HG03159 (cell line): ENCODE measurements at regions not wholly inside any gene's neighbourhood (a gene's known extent, or its start where the extent isn't known, plus 50 kb on each side); places are given as distances from the start of the nearest gene placed in this dataset.

Experiments
- ATAC-seq: cut with Tn5 transposase; IDR thresholded peaks from one replicate; pipeline ENCODE4 v1.9.1; 2021; ENCODE audit warnings: mild to moderate bottlenecking, moderate library complexity; ENCODE audit not compliant: unreplicated experiment

DNA sequence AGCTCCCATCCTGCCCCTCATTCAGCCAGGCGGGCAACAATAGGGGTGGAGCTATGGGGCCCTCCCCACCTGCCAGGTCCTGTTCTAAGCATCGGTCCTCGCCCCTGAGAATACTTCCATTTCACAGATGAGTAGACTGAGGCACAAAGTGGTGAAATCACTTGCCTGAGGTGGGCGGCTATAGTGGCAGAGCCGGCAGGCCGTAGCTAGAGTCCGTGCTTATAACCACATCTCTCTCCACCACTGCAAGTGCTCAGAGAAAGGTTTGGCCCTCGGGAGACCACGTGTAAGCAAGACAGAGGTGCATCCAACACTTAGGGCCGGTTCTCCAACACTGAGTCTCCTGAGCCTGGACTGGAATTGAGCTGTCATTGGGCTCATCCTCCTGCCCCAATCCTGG, 145.8 kb upstream of the UNC5B start:
- no peak for ATAC-seq

DNA sequence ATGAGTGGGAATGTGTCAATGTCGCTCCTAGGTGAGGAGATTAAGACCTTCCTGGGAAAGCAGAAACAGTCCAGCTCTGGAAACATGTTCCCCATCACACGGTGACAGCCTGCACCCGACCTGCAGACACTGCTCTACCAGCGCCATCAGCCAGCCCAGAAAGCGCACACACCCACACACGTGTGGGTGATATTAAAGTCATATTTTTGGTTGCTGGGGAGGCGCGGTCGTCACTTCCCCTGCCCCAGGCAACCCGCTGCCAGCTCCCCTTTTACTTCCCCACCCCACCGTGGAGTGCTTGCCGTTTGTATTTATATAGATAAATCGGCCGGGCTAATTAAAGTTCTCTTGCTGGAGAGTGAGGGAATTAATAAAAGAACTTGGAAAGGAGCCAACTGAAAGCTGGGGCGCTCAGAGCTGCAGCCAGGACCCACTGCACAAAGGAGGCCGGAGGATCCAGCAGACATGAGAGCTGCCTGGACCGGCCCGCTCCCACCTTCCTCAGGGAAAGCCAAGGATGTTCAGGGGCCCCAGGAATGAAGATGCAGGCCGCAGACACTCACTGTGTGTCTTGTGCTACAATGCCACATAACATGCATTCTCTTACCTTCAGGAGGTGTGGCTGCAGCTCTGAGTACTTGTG, 145.2 kb upstream of the UNC5B start:
- ATAC-seq: no peak

DNA sequence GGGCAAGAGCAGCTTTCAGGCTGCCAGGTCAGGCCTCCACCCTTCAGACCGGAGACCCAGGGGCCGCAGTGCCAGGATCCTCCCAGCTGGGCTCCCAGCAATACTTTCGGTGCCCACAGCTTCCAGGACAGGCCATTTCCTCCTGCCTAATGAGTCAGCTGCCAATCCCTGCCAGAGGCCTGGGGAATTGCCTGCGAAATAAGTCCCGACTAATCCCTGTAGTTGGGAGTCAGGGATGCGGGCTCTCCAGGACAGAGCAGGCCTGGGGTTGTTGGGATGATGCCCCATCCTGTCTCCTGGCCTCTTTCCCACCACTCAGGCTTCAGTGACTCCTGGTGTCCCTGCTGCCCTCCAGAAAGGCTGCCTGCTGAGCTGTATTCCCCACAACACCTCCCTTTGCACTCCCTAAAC, 143.5 kb upstream of the UNC5B start:
- no peak for ATAC-seq

DNA sequence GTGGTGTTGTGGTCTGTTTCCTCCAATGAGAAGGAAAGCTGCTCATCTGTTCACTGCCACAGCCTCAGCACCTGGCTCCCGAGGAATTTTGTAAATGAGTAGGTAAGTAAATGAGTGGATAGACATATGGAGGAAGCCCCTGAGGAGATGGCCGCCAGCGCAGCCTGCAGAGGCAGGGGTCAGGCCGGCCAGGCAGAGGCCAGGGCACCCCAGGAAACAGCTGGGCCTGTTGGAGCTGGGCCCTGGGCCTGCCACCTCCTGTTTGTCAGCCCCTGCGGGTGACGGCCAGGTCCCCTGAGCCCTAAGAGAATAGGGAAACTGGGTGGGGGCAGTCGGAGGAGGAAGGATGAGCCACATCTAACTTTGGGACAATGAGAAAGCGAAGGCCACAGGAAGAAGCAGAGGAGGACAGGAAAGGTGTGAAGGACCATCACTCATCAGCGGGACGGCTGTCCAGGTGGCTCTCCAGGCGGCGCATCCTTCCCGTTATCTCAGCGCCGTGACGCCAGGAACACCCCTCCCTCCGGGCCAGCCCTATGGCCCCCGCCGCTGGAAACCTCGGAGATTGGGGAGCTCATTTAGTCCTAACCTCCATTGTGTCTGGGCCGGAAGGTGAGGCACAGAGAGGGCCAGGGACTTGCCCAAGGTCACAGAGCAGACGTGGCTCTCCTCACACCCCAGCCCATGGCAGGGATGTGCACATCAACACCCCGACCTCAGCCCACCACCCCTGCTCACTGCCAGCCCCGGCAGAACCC, 142.3 kb upstream of the UNC5B start:
- ATAC-seq: no peak

DNA sequence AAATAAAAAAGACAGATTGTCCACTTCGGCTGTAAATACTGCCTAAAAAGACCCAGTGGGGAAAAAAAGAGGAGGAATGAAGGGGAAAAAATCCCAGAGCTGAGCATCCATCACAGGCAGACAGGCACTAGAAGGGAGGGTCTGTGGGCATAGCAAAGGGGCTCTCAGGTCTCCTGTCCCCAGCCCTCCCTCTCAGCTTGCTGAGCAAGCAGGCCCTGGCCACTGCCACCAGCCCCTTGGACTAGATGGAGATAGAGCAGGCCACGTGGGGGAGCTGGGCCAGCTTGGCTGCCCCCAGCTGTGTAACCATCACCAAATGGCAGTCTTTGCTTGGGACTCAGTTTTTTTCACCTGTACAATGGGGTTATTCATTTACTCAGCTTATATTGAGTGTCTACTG, 141.6 kb upstream of the UNC5B start:
- no peak for ATAC-seq

DNA sequence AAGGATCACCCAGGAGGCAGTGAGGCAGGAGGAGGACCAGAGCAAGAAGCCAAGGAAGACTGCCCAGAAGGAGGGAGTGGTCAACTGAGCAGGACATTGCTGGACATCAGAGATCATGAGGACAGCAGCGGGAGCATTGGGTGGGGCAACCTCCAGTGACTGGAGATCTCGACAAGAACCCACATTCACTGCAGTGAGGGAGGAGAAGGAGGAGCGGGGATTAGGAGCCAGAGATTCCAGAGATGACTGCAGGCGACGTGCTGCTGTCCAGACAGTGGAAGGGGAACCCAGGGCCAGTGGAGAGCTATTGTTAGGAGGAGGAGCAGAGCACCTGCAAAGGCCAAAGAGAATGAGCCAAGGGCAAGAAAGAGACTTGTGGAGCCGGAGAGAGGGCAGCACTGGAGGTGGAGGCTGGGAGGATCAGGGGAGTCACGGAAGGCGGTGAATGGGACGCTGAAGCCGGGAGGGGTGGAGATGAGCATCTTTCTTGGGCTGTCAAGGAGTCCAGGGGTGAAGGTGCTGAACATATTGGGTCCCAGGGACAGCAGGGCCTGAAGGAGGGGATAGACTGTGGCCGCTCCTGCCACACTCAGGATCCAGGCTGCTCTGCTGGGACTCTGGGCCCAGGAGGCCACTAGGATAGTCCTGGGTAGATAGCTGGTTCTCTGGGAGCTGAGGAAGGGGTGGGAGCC, 140.1 kb upstream of the UNC5B start:
- no peak for ATAC-seq

DNA sequence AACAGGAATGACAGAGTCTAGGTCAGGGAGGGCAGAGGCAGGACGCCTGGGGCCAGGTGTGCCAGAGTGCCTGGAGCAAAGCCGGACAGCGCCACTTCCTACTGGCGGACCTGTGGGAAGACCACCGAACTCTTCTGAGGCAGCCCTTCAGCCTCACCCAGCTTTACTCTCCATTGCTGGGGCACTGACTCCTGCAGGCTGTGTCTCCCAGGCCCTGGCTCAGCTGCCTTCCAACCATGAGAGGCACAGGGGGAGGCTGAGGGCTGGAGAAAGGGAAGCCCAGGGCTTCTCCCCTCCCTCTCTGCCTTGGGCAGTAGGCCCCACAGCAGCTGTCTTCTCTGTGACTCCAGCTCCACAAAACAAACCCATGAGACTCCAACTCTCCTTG, 139.6 kb upstream of the UNC5B start:
- ATAC-seq: no peak

DNA sequence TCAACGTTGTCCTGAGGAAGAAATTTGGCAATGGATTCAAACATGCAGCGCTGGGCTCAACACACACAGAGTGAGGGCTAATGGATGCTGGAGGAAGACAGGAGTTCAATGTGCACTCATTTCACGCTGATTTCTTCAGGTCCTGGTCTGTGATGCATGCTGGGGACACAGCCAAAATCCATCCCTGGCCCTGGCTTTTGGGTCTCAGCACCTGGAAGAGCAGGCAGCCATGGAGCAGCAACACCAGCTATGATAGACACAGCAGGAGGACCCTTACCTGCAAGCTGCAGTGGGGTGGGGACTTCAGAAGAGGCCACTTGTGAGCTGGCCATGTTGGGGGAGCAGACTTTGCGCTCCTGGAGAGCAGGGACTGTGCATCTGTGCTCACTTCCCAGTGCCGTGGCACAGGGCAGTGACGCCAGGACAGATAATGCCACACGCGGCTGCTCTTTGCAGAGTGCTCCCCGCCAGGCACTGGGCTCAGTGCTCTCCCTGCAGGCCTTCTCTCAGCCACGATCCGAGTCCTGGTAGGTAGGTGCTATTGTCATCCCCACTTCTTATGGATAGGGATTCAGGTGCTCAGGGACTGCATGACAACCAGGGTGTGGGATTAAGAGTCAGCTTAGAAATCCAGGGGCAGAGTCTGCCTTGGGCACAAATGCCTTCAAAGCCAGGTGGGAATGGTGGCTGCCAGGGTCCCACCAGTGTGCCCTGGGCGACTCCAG, 138.8 kb upstream of the UNC5B start:
- no peak for ATAC-seq

DNA sequence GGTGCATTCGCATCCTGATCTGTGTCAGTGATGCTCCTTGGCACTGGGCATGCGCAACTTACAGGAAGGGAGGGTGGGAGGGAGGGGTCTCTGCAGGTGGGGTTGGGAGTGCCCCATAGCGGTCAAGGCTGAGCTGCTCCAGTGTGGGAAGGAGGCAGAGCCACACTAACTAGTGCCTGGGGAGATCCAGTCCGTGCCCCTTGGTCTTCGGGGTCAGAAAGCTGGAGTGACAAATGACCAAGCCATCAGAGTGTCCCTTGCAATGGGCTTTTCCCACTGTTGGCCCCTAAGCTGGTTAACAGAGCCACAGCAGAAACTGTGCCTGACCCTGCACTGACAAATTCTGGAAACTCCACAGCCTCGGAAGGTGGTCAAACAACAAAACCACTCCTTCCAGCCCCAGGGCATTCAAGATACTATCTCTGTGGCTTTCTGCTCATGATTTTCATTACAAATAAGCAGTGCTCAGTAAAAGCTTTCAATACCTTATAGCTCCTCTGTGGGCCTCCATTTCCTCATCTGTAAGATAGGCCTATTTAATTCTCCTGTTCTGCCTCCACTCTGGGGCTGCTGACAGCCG, 138.1 kb upstream of the UNC5B start:
- no peak for ATAC-seq

DNA sequence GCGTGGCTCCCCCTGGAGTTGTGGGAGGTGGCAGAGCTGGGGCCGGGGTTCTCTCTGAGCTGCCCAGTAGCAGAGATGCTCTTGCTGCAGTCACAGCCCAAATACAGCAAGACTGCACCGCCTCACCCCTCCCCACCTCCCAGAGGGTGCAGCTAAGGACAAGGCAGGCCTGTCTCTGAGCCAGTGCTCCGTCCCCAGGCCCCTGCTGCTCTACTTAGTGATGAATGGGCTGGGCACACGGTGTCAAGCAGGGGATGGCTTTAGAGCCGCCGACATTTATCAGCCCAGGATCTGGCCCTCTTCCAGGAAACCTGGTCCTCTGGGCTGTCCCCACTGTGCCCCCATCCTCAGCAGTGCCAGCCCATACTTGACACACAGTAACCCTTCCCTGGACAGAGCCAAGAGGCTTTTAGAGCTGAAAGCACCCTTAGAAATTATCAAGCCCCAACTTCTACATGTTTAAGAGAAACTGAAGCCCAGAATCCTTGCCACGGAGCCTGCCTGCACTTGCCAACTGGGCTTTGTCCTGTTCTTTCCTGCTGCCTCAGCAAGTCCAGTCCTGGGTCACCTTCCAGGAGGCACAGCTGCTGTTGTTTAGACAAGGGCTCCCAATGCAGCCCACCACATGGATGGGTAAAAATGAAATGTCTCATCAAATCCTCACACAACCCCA, 137.1 kb upstream of the UNC5B start:
- no peak for ATAC-seq

DNA sequence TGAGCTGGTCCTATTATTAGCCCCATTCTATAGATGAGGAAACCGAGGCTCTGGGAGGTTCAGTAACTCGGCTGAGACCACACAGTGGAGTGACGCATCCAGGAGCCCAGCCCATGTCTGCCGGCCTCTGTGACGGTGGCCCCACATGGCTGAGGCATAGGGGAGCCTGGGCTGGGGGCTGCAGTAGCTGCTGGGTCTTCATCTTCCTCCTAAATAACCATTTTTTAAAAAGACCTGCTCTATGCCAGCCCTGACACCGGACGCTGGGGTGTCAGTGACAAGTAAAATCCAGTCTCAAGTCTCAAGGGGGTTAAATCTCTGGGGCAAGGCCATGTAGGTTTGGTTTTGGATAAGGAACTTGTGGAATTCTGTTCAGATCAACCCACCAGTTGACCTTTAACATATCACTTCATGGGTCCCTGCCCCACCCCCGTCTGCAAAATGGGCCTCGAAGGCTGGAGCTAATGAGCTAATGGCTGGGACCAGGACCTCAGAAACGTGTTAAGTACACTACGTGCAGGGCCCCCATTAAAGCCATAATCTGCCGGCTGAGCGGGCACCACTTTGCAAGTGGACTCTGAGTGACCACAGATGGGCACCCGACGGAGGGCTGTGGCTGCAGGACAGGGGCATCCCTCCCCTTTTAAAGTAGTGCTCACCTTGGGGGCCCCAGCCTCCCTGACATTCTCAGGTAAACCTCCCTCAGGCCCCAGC, 136.5 kb upstream of the UNC5B start:
- ATAC-seq: no peak

DNA sequence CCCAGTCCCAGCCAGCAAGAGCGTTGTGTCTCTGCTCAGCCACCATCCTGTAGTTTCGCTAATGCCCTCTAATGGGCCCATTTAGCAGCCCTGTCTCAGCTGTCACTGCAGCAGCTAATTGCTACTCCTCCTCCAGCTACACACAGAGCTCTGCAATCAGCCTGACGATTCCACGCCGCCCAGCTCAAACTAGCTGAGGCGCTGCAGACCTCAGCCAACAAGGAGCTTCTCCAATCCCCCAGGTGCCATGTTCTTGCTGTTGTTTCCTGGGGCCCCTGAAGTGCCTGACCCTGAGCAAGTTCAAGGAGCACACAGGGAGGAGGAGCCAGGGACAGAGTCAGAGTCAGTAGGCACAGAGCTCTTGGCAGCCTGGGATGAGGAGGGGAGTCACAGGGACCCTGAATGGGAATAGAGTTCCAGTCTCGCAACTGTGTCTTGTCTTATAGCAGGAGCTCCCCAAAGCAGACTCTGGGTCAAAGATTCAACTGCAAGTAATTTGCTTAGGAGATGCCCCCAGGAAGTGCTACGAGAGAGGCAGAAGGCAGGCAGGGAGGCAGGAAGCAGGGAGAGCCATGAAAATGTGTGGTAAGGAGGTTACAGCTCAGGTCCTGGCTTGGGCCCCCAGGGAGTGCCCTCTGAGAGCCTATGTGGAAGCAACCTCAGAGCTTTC, 135.8 kb upstream of the UNC5B start:
- no peak for ATAC-seq

DNA sequence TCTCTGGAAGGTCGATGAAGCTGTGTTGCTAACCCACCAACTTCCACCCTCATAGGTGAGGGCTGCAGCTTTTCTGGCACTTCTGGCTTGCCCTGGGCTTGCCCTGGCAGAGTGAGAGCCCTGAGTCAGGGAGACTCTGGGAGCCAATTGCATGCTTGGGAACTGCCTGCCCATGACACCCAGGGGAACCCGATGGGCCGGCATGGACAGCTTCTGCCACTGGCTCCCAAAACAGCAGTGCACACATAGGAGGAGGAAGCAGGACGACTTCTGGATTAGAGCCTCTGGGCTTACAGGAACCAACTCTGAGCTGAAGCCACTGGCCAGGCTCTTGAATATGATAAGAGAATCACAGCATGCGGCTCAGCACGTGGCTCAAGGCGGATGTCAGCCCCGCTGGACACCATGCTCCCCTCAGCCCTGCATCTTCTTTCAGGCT, 135.2 kb upstream of the UNC5B start:
- no peak for ATAC-seq

DNA sequence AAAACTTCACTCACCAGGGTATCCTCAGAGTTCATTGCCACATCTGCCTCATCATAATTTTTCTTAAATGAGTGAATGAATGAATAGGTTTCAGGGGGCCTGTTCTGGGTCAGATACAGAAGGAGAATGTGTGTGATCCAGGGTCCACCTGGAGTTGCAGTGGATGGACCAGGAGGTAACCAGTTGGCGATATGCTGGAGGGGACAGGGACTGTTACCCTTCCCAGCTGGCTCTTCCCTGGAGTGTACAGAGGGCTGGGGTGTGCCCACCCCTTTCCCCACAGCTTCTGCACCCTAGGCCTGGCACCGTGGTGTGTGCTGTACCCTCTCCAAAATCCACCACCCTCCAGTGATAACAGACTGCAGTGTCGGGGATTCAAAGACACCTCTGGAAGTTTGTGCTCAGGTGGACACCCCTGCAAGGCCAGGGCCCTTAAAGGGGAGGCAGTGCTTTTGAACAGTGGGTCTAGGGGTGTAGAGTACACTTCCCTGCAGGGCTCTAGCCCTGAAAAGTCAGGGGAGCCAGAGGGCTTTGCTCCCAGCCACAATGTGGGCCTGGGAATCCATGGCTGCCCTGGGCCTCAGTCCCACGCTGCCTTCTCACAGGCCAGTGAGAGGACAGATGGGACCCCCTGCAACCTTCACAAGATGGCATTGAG, 134.4 kb upstream of the UNC5B start:
- no peak for ATAC-seq

DNA sequence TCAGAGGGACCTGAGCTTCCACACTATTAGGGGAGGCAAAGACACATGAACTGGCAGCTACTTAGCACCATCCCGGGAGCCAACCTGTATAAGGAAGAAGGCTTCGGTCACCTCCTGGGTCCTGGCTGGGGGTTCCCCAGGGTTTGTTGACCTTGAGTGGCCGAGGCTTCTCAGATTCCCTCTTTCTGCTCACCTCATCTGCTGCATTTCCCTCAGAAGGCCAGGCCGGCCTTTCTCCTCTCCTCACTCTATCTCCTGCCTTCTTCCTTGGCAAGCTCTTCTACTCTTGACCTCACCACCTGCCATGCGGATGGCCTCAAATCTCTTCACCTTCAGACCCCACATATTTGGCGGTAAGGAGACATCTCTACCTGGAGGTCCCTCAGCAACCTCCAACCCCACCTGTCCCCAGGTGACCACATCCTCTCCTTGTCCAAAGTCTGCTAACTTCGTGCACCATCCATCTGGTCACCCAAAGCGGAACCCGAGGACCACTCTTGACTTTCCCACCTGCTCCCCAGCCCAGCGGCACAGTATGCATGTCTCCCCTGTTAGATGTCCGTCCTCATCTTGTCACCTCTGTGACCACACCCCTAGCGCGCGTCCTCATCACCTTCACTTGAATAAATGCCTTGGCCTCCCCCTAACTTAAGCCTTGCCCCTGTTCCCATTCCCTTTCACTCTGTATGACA, 133.8 kb upstream of the UNC5B start:
- no peak for ATAC-seq

DNA sequence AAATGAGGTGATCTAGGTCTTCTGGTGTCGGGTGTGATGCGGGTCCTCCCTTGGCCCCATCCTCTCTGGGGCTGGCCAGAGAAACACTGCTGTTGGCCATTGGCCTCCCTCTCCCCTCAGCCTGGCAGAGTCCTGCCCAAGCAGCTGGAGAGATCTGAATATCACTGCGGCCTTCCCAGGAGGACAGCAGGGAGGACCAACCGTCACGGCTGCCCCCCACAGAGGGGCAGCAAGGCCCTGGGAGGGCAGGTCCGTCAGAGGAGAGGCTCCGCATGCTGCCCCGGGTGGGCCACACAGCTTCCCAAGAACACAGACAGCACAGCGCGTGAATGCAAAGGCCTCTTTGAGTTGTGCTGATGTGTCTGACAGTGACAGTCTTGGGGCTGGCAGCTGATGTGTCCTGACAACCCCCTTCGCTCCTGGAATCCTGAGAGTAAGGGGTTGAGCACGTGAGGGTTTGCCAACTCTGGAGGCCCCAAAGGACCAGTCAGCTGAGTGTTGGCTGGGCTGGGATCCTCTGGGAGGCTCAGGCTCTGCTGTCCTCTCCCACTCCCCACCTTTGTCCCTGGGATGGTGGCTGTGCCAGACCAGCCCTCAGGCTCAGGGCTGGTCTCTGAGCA, 132.5 kb upstream of the UNC5B start:
- no peak for ATAC-seq

DNA sequence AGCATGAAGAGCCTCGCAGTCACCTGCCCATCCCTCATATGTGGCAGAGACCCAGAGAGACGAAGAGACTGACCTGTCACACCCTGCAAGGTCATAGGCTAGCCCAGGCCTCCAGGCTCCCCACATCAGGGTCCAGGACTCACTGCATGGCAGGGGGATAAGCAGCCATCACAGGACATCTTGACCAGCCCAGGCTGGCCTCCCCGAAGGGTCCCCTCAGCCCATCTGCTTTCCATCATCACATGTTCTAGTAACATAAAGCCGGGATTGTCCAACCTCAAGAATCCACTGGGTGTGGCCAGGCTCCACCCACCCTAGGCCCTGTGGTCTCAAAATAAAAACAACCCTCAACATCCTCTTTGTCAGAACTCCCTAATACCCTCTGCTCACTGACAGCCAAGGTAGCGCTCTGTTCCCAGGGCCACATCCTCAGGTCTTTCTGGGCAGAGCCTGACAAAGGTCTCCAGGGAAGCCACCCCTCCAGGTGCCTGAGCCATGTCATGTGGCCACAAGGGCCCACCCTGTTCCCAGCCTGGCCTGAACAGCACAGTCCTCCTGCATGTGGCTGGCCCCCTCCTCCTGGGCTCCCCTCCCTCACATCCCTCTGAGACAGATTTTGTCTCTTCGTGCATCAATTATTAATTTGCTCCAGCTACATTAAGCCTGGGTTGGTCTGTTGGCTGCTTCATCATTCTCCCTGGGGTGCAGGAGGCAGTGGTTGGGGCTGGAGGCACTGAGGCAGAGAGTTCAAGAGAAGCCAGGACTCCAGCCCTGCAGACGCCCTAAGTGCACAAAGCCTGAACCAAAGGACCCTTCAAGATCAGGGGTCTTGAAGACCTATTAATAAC, 131.8 kb upstream of the UNC5B start:
- no peak for ATAC-seq
